GM21381 (cell line): ENCODE measurements at regions not wholly inside any gene's neighbourhood (a gene's known extent, or its start where the extent isn't known, plus 50 kb on each side); places are given as distances from the start of the nearest gene placed in this dataset.
"Not testable (repeated sequence)": the region's sequence is repeated elsewhere in the genome, so short reads cannot be mapped to it uniquely, and the experiment has no call there.

ENCODE experiments used
- ATAC-seq: cut with Tn5 transposase; IDR thresholded peaks from one replicate; pipeline ENCODE4 v1.9.1; 2021; ENCODE audit warnings: mild to moderate bottlenecking, moderate library complexity; ENCODE audit not compliant: unreplicated experiment

GRCh38 chr1:143905214-143906179 is 66.3 kb downstream of the FAM72C start:
- ATAC-seq = not testable (repeated sequence)

GRCh38 chr1:143904622-143904979 is 67.2 kb downstream of the FAM72C start:
- ATAC-seq = not testable (repeated sequence)

- ATAC-seq = not testable (repeated sequence)
Measured at GRCh38 chr1:143903899-143904621, 67.7 kb downstream of the FAM72C start.

- not testable (repeated sequence) for ATAC-seq
Measured at GRCh38 chr1:143896377-143896776, 75.4 kb downstream of the FAM72C start.

GRCh38 chr1:143884932-143885574 is 86.7 kb downstream of the FAM72C start:
- ATAC-seq = peak; percentile 93

- ATAC-seq = peak; percentile 81
Measured at GRCh38 chr1:143884532-143884931, 87.3 kb downstream of the FAM72C start.

GRCh38 chr1:143879757-143880536 is 91.8 kb downstream of the FAM72C start:
- not testable (repeated sequence) for ATAC-seq

GRCh38 chr1:143875947-143876346 is 95.8 kb downstream of the FAM72C start:
- not testable (repeated sequence) for ATAC-seq

- not testable (repeated sequence) for ATAC-seq
Measured at GRCh38 chr1:143874625-143875024, 97.2 kb downstream of the FAM72C start.

- not testable (repeated sequence) for ATAC-seq
Measured at GRCh38 chr1:143873650-143874049, 98.1 kb downstream of the FAM72C start.

- ATAC-seq = not testable (repeated sequence)
Measured at GRCh38 chr1:143870388-143870787, 101.4 kb downstream of the FAM72C start.

- ATAC-seq = not testable (repeated sequence)
Measured at GRCh38 chr1:143867590-143868220, 104.1 kb downstream of the FAM72C start.

- ATAC-seq = not testable (repeated sequence)
Measured at GRCh38 chr1:143863901-143864520, 107.8 kb downstream of the FAM72C start.

- not testable (repeated sequence) for ATAC-seq
Measured at GRCh38 chr1:143862722-143863121, 109.1 kb downstream of the FAM72C start.

GRCh38 chr1:143861306-143861705 is 110.5 kb downstream of the FAM72C start:
- not testable (repeated sequence) for ATAC-seq

GRCh38 chr1:143855867-143856266 is 115.9 kb downstream of the FAM72C start:
- not testable (repeated sequence) for ATAC-seq

- ATAC-seq = not testable (repeated sequence)
Measured at GRCh38 chr1:143854069-143854468, 117.7 kb downstream of the FAM72C start.

- not testable (repeated sequence) for ATAC-seq
Measured at GRCh38 chr1:143850637-143851036, 121.1 kb downstream of the FAM72C start.

GRCh38 chr1:143848859-143849258 is 122.9 kb downstream of the FAM72C start:
- ATAC-seq = not testable (repeated sequence)
